ENCODE measurements at regions not wholly inside any gene's neighbourhood (a gene's known extent, or its start where the extent isn't known, plus 50 kb on each side); places are given as distances from the start of the nearest gene placed in this dataset.

- Histone ChIP-seq H3K27ac (no peak overlapping the region), H3K36me3 (no peaks in the 10 kb centered on the region), H3K4me3 (no peak overlapping the region), H3K9me3 (no peaks in the 10 kb centered on the region), H3K27me3 (no peaks in the 10 kb centered on the region), H3K4me1 (peaks cover 14% of the 10 kb centered on the region)
- no peak for DNase-seq
- TF ChIP-seq CTCF (IDR thresholded peaks at IDR 0.05) = no peak
- intact Hi-C loops (cut with DNase I) = no loop called here
- no peak for ATAC-seq
Measured at GRCh38 chr10:128855618-128856428, 611.2 kb upstream of the MGMT start.

- ATAC-seq (no peak), DNase-seq (no peak)
- intact Hi-C loops (cut with DNase I) = no loop called here
- TF ChIP-seq CTCF (IDR thresholded peaks at IDR 0.05) = peak; percentile 61
- no peaks in the 10 kb centered on the region for H3K9me3 ChIP-seq
- no peaks in the 10 kb centered on the region for H3K36me3 ChIP-seq
- no peak overlapping the region for H3K27ac ChIP-seq
- H3K27me3 ChIP-seq = no peaks in the 10 kb centered on the region
- no peak overlapping the region for H3K4me3 ChIP-seq
- H3K4me1 ChIP-seq = peaks cover 8% of the 10 kb centered on the region
Measured at GRCh38 chr10:128859738-128860386, 607.2 kb upstream of the MGMT start.

- H3K27me3 ChIP-seq = no peaks in the 10 kb centered on the region
- intact Hi-C loops (cut with DNase I) = no loop called here
- H3K9me3 ChIP-seq = no peaks in the 10 kb centered on the region
Measured at GRCh38 chr10:128860574-128860973, 606.5 kb upstream of the MGMT start.

GRCh38 chr10:128861018-128861901, 605.8 kb upstream of the MGMT start:
- ATAC-seq = no peak
- intact Hi-C loops (cut with DNase I) = no loop called here
- Histone ChIP-seq H3K4me3 (no peak overlapping the region), H3K27me3 (no peaks in the 10 kb centered on the region), H3K27ac (no peak overlapping the region), H3K9me3 (no peaks in the 10 kb centered on the region), H3K4me1 (no peaks in the 10 kb centered on the region), H3K36me3 (no peaks in the 10 kb centered on the region)
- no peak for DNase-seq
- TF ChIP-seq CTCF (IDR thresholded peaks at IDR 0.05) = no peak

More at GRCh38 chr10:128860574-128860973, 606.5 kb upstream of the MGMT start:
- Histone ChIP-seq H3K4me3 (no peak overlapping the region), H3K27ac (no peak overlapping the region), H3K4me1 (peaks cover under 1% of the 10 kb centered on the region), H3K36me3 (no peaks in the 10 kb centered on the region)
- ATAC-seq = no peak
- TF ChIP-seq CTCF (IDR thresholded peaks at IDR 0.05) = no peak
- no peak for DNase-seq

- no peaks in the 10 kb centered on the region for H3K4me1 ChIP-seq
- ATAC-seq (no peak), DNase-seq (no peak)
- intact Hi-C loops (cut with DNase I) = no loop called here
- TF ChIP-seq CTCF (IDR thresholded peaks at IDR 0.05) = no peak
- H3K27ac ChIP-seq = no peak overlapping the region
- H3K27me3 ChIP-seq = no peaks in the 10 kb centered on the region
- H3K4me3 ChIP-seq = no peak overlapping the region
- H3K36me3 ChIP-seq = no peaks in the 10 kb centered on the region
- H3K9me3 ChIP-seq = no peaks in the 10 kb centered on the region
Measured at GRCh38 chr10:128863411-128863810, 603.6 kb upstream of the MGMT start.
